ENCODE measurements at regions not wholly inside any gene's neighbourhood (a gene's known extent, or its start where the extent isn't known, plus 50 kb on each side); places are given as distances from the start of the nearest gene placed in this dataset.

GRCh38 chrX:147781844-147782243 is 129.9 kb upstream of the FMR1 start:
- H3K9me3 Mint-ChIP-seq = peaks cover 13% of the 10 kb centered on the region
- no peaks in the 10 kb centered on the region for H3K27me3 Mint-ChIP-seq (ENCODE audit: low read depth)
- no peak overlapping the region for H3K4me3 Mint-ChIP-seq
- DNase-seq (ENCODE audit: low read depth, low spot score) = no peak
- no peaks in the 10 kb centered on the region for H3K36me3 Mint-ChIP-seq (ENCODE audit: low read depth)
- H3K27ac Mint-ChIP-seq (ENCODE audit: unreplicated experiment) = no peak overlapping the region
- TF ChIP-seq, protein P1, sequence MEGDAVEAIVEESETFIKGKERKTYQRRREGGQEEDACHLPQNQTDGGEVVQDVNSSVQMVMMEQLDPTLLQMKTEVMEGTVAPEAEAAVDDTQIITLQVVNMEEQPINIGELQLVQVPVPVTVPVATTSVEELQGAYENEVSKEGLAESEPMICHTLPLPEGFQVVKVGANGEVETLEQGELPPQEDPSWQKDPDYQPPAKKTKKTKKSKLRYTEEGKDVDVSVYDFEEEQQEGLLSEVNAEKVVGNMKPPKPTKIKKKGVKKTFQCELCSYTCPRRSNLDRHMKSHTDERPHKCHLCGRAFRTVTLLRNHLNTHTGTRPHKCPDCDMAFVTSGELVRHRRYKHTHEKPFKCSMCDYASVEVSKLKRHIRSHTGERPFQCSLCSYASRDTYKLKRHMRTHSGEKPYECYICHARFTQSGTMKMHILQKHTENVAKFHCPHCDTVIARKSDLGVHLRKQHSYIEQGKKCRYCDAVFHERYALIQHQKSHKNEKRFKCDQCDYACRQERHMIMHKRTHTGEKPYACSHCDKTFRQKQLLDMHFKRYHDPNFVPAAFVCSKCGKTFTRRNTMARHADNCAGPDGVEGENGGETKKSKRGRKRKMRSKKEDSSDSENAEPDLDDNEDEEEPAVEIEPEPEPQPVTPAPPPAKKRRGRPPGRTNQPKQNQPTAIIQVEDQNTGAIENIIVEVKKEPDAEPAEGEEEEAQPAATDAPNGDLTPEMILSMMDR (conservative IDR thresholded peaks at IDR 0.05) = no peak
- no peaks in the 10 kb centered on the region for H3K4me1 Mint-ChIP-seq

DNA sequence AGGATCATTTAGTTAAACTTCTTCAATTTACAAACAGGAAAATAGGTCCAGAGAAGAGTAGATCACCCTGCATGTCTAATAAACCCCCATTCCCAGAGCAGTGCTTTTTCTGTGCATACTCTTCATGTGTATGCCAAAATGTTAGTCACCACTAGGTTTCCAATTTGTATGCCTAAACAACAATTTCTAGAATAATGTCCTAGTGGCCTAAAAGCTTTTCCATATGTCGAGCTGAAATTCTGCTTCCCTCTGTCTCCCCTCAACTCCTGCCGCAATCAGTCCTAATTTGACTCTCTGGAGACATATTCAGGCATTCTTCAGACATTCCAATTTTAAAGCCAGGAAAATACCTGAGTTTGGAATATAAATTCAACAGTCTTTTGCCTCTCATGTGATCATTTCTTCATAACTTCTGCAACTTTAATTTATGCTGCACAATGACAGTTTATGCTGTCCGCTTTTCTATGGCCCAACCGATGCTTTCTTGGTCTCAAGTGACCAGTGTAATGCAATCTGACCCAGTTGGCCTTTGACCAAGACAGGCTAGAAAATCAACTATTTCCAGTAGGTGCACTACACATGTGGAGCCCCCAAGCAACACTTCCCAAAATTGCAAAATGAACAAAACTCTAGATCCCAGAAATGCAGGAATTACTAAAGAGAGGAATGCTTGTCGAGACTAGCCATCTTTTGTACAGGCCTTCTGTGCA is 122.9 kb upstream of the FMR1 start:
- Mint-ChIP-seq H3K27ac (ENCODE audit: unreplicated experiment) (no peak overlapping the region), H3K4me1 (peaks cover 6% of the 10 kb centered on the region), H3K36me3 (ENCODE audit: low read depth) (no peaks in the 10 kb centered on the region), H3K4me3 (no peak overlapping the region), H3K9me3 (peaks cover 7% of the 10 kb centered on the region), H3K27me3 (ENCODE audit: low read depth) (no peaks in the 10 kb centered on the region)
- TF ChIP-seq, protein P1 (conservative IDR thresholded peaks at IDR 0.05) = no peak
- DNase-seq (ENCODE audit: low read depth, low spot score) = no peak

DNA sequence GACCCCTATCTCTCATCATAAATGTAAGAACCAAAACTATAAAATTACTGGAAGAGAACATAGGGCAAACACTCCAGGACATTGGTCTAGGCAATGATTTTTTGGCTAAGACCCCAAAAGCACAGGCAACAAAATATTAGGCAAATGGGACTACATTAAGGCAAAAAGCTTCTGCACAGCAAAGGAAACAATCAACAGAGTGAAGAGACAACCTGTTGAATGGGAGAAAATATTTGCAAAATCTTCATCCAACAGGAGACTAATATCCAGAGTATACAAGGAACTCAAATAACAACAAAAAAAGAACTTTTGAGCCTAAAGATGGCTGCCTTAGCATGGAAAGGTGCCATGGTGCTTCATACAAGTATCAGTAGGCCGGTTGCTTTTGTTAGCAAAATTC is 111.1 kb upstream of the FMR1 start:
- TF ChIP-seq, protein P1 (conservative IDR thresholded peaks at IDR 0.05) = no peak
- peaks cover 4% of the 10 kb centered on the region for H3K9me3 Mint-ChIP-seq

DNA sequence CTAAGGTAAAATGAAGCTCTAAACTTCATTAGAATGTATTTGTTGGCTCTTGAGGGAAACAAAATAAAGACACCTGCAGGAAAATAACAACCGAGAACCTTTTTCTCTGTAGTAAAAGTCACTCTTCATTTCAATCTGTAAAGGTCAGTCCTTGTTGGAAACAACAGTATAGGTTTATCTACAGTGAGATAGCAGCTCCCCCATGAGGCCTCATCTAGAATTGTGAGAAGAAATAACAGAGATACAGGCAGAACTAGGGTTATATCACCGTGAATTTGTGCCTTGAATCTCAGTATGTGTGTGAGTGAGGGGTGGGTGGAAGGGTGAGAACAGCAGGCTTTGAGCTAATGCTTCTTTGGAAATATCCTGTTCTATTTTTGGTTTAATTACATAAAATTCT is 107.8 kb upstream of the FMR1 start:
- DNase-seq (ENCODE audit: low read depth, low spot score) = no peak
- H3K9me3 Mint-ChIP-seq = no peaks in the 10 kb centered on the region

More for the DNA sequence above, 111.1 kb upstream of the FMR1 start:
- no peaks in the 10 kb centered on the region for H3K4me1 Mint-ChIP-seq
- DNase-seq (ENCODE audit: low read depth, low spot score) = no peak
- no peaks in the 10 kb centered on the region for H3K27me3 Mint-ChIP-seq (ENCODE audit: low read depth)
- H3K27ac Mint-ChIP-seq (ENCODE audit: unreplicated experiment) = no peak overlapping the region
- H3K4me3 Mint-ChIP-seq = no peak overlapping the region
- peaks cover 4% of the 10 kb centered on the region for H3K36me3 Mint-ChIP-seq (ENCODE audit: low read depth)

GRCh38 chrX:147811803-147812202 is 99.9 kb upstream of the FMR1 start:
- DNase-seq (ENCODE audit: low read depth, low spot score) = no peak
- H3K36me3 Mint-ChIP-seq (ENCODE audit: low read depth) = no peaks in the 10 kb centered on the region
- TF ChIP-seq, protein P1 (conservative IDR thresholded peaks at IDR 0.05) = no peak
- H3K9me3 Mint-ChIP-seq = peaks cover 8% of the 10 kb centered on the region
- no peaks in the 10 kb centered on the region for H3K4me1 Mint-ChIP-seq
- no peak overlapping the region for H3K4me3 Mint-ChIP-seq
- no peaks in the 10 kb centered on the region for H3K27me3 Mint-ChIP-seq (ENCODE audit: low read depth)
- H3K27ac Mint-ChIP-seq (ENCODE audit: unreplicated experiment) = no peak overlapping the region

More for the DNA sequence above, 107.8 kb upstream of the FMR1 start:
- Mint-ChIP-seq H3K27ac (ENCODE audit: unreplicated experiment) (no peak overlapping the region), H3K27me3 (ENCODE audit: low read depth) (no peaks in the 10 kb centered on the region), H3K36me3 (ENCODE audit: low read depth) (no peaks in the 10 kb centered on the region), H3K4me1 (no peaks in the 10 kb centered on the region), H3K4me3 (no peak overlapping the region)
- TF ChIP-seq, protein P1 (conservative IDR thresholded peaks at IDR 0.05) = peak; percentile 66

Data from neural crest cell (in vitro differentiated cells).